ENCODE measurements at regions not wholly inside any gene's neighbourhood (a gene's known extent, or its start where the extent isn't known, plus 50 kb on each side); places are given as distances from the start of the nearest gene placed in this dataset.

- TF ChIP-seq CTCF (IDR thresholded peaks at IDR 0.05), result no peak
- H3K4me1 ChIP-seq (ENCODE audit: control insufficient read depth in 1 of 2, insufficient read depth in 2 of 2, low read length in 2 of 2), result no peaks in the 10 kb centered on the region
- peaks cover 0 to 7% (median 5%) of the 10 kb centered on the region in 7 donors for H3K9me3 Mint-ChIP-seq
- H3K27me3 Mint-ChIP-seq (ENCODE audit: low read depth in 3 of 3), result no peaks in the 10 kb centered on the region
- H3K9me3 ChIP-seq (replicated peaks in 1 of 2; ENCODE audit: control insufficient read depth in 1 of 2, insufficient read depth in 1 of 2, low read length in 2 of 2), result no peaks in the 10 kb centered on the region
- no peaks in the 10 kb centered on the region for H3K4me1 Mint-ChIP-seq
- intact Hi-C loops (cut with micrococcal nuclease), result no loop called here
- no peak overlapping the region for H3K4me3 ChIP-seq (replicated peaks in 1 of 3; ENCODE audit: low read depth in 2 of 3, low read length in 3 of 3)
- H4K20me1 ChIP-seq (ENCODE audit: insufficient read depth, low read length), result no peaks in the 10 kb centered on the region
- no peak for DNase-seq
- no peaks in the 10 kb centered on the region for H3K36me3 ChIP-seq (replicated peaks in 1 of 2; ENCODE audit: control insufficient read depth in 1 of 2, insufficient read depth in 2 of 2, low read length in 2 of 2)
- no peak overlapping the region for H3K27ac ChIP-seq (ENCODE audit: low read depth in 1 of 2, low read length in 2 of 2)
- no peak overlapping the region for H3K4me2 ChIP-seq (replicated peaks; ENCODE audit: extremely low read depth, low read length, poor library complexity, severe bottlenecking)
- H3K36me3 Mint-ChIP-seq, result no peaks in the 10 kb centered on the region
- no peaks in the 10 kb centered on the region for H3K27me3 ChIP-seq (ENCODE audit: control insufficient read depth in 2 of 2, insufficient read depth in 2 of 2, low read length in 2 of 2)
- H3K4me3 Mint-ChIP-seq, result no peak overlapping the region
- WGBS (ENCODE audit: insufficient coverage), result 89% methylated on average over 1 of the region's 3 CpGs
- H3K79me2 ChIP-seq (ENCODE audit: insufficient read depth, low read length), result no peaks in the 10 kb centered on the region
- no peak overlapping the region for H3K27ac Mint-ChIP-seq
- H3K9ac ChIP-seq (ENCODE audit: insufficient read depth, low read length, poor library complexity, severe bottlenecking), result no peak overlapping the region
- no peak overlapping the region for H2AFZ ChIP-seq (ENCODE audit: insufficient read depth, low read depth, low read length, poor library complexity, severe bottlenecking)
Observed at GRCh38 chr3:94481226-94481898, 418.5 kb downstream of the NSUN3 start.

GRCh38 chr3:94482686-94483085 lies 419.8 kb downstream of the NSUN3 start:
- no peak for TF ChIP-seq CTCF (IDR thresholded peaks at IDR 0.05)
- no peaks in the 10 kb centered on the region for H3K27me3 ChIP-seq (ENCODE audit: control insufficient read depth in 2 of 2, insufficient read depth in 2 of 2, low read length in 2 of 2)
- 100% methylated on average over 1 of the region's 3 CpGs for WGBS (ENCODE audit: insufficient coverage)
- H3K9me3 Mint-ChIP-seq, result peaks cover 0 to 11% (median 5%) of the 10 kb centered on the region in 7 donors
- H3K4me2 ChIP-seq (replicated peaks; ENCODE audit: extremely low read depth, low read length, poor library complexity, severe bottlenecking), result no peak overlapping the region
- H2AFZ ChIP-seq (ENCODE audit: insufficient read depth, low read depth, low read length, poor library complexity, severe bottlenecking), result no peak overlapping the region
- no peaks in the 10 kb centered on the region for H3K9me3 ChIP-seq (replicated peaks in 1 of 2; ENCODE audit: control insufficient read depth in 1 of 2, insufficient read depth in 1 of 2, low read length in 2 of 2)
- H4K20me1 ChIP-seq (ENCODE audit: insufficient read depth, low read length), result no peaks in the 10 kb centered on the region
- H3K4me1 Mint-ChIP-seq, result no peaks in the 10 kb centered on the region
- intact Hi-C loops (cut with micrococcal nuclease), result no loop called here
- no peaks in the 10 kb centered on the region for H3K4me1 ChIP-seq (ENCODE audit: control insufficient read depth in 1 of 2, insufficient read depth in 2 of 2, low read length in 2 of 2)
- no peak overlapping the region for H3K27ac Mint-ChIP-seq
- no peaks in the 10 kb centered on the region for H3K79me2 ChIP-seq (ENCODE audit: insufficient read depth, low read length)
- H3K27ac ChIP-seq (ENCODE audit: low read depth in 1 of 2, low read length in 2 of 2), result no peak overlapping the region
- DNase-seq, result no peak
- H3K4me3 ChIP-seq (replicated peaks in 1 of 3; ENCODE audit: low read depth in 2 of 3, low read length in 3 of 3), result no peak overlapping the region
- no peaks in the 10 kb centered on the region for H3K36me3 Mint-ChIP-seq
- H3K9ac ChIP-seq (ENCODE audit: insufficient read depth, low read length, poor library complexity, severe bottlenecking), result no peak overlapping the region
- H3K36me3 ChIP-seq (replicated peaks in 1 of 2; ENCODE audit: control insufficient read depth in 1 of 2, insufficient read depth in 2 of 2, low read length in 2 of 2), result no peaks in the 10 kb centered on the region
- H3K4me3 Mint-ChIP-seq, result no peak overlapping the region
- no peaks in the 10 kb centered on the region for H3K27me3 Mint-ChIP-seq (ENCODE audit: low read depth in 3 of 3)

Measured in CD14-positive monocyte (primary cell).